Activated T-cell treated with anti-CD3 and anti-CD28 coated beads for 4 hours (primary cell): ENCODE measurements at regions not wholly inside any gene's neighbourhood (a gene's known extent, or its start where the extent isn't known, plus 50 kb on each side); places are given as distances from the start of the nearest gene placed in this dataset.
"Not testable (repeated sequence)": the region's sequence is repeated elsewhere in the genome, so short reads cannot be mapped to it uniquely, and the experiment has no call there.

Experiments used
- DNase-seq: peaks from one replicate; pipeline ENCODE4 v3.0.0-alpha.2; 2020

DNA sequence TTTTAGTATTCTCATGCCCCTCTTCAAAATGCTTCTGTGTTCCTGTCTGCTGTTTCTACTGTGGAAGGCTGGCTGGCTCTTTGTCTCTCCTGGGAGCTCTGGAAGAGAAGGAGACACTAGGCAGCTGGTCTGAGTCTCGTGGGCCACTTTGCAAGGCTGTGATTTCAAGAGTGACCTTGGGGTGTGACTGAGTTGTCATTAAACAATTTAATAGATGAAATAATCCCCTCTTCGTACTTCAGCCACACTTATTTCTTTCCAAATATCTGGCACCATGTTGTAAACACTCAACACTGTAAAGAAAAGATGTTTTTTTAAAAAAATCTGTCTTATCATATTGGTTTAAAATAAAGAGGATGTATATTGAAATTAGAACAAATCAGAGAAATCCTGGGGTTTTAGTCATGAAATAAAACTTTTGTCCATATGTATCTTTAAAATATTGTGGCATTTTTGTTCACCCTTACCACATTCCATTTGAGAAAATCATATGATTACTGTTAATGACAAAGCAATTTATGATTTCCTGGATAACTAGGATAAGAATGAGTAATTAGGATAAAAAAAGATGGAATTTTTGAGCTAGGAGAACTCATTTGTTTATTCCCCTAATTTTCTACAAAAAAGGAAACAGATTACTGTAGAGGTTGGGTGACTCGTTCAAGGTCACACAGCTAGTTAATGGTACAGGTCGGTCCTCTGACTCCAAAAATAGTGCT is 200.8 kb downstream of the MAT2B start:
- no peak for DNase-seq

DNA sequence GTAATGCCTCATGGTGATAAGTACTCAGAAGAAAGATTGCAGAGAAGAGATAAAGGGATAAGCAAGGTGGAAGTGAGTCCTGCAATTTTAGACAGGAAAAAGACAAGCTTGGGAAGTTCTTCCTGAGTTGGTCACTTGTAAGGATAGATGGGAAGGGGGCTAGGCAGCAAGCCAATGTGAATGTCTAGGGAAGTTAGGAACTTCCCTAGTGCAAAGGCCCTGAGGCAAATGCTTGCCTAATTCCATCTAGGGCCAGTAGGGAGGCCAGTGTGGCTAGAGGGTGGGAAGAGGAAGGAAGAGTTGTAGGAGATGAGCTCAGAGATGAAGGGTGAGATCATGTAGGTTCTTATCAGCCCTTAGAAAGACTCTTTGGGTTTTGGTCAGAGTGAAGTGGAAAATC is 206.6 kb downstream of the MAT2B start:
- no peak for DNase-seq

DNA sequence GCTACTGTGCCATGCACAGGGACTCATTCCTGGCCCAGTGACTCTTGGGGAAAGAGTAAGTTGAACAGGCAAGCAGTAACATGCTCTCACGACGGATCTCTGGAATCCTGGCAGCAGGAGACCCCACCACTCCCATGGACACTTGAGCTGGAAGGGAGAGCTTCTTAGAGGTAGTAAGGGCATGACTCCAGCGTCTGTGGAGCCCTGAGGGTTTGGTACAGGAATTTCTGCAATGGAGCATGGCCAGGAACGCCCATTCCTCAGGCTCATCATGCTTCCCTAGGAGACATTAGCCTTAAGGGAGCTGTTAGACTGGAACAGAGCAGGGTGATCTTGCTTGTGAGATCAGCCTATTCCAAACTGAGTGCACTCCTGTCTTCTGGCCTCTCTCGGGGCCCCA is 212.9 kb downstream of the MAT2B start:
- DNase-seq: no peak

DNA sequence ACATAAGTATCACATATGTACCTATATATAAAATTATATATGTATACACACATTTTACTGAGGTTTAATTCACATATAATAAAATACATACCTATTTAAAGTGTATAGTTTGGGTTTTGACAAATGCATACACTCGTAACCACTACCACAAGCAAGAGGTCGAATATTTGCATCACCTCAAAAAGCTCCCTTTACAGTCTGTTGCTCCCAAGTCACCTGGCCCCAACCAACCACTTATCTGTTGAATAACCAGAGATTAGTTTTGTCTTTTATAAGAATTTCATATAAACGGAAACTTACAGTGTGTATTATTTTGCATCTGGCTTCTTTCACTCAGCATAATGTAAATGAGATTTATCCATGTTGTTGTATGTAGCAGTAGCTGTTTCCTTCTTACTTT is 218.9 kb downstream of the MAT2B start:
- DNase-seq: no peak

DNA sequence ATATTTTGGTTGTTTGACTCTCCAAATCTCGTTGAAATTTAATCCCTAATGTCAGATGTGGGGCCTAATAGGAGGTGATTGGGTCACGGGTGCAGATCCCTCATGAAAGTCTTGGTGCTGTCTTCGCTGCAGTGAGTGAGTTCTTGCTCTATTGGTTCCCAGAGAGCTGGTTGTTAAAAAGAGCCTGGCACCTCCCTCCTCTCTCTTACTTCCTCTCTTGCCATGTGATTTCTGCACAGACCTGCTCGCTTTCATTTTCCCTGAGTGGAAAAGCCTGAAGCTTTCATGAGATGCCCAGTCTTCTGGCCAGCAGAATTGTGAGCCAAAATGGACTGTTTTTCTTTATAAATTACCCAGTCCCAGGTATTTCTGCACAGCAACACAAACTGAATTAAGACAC is 221.6 kb downstream of the MAT2B start:
- no peak for DNase-seq

DNA sequence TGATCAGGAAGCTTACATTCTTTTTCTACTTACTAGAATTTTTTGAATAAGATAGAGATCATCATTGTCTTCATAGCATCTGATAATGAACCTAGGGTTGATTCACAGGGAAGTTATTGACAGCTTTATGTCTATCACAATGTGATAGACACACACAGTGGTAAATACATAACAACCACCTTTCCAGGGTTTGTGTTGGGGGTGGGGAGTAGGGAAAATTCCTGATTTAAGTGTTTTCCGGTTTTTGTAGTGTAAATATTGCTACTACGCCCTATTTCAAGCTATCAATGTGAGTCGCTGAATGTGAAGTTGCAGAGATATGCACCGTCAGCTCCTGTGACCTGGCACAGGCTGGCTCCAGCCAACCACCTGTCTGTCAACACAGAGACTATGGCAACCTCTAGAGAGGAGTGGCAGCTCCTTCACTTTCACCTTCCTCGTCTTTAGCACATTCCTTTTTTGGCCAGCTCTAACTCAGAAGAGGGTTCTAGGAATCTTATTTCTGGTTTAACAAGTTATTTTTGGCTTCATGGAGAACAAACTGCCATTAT is 224.9 kb downstream of the MAT2B start:
- no peak for DNase-seq

DNA sequence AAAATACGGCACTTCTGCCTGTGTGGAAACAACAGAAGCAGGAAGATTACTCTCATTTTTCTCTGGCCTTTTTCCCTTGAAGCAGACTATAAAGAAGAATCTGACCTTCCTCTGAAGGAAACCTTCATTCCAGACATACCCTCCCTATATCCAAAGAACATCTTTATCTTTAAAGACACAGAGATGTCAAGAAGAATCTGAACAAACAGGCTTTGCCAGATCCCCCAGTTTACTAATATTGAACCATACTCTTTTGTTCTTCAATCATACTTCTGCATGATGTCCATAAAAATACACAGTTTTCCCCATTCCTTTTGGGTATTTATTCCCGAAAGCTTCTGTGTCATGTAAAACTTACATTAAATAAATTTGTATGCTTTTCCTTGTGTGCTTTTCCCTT is 225.8 kb downstream of the MAT2B start:
- DNase-seq: no peak

DNA sequence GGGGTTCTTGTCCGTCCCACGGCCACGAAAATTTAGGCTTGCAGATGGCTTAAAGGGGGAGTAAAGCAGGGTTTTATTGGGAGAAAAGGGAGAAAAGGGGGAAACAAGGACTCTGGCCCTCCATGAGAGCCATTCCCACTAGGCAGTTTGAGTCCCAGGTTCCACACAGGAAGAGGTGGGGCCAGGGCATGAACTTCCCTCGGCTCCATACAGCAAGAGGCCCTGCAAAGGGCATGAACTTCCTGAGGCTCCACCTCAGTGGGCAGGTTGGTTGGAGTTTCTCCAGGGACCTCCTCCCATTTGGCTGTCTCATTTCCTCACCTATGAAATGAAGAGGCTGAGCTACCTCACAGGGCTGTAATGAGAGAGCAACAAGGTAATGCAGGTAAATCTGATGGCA is 229.7 kb downstream of the MAT2B start:
- no peak for DNase-seq

DNA sequence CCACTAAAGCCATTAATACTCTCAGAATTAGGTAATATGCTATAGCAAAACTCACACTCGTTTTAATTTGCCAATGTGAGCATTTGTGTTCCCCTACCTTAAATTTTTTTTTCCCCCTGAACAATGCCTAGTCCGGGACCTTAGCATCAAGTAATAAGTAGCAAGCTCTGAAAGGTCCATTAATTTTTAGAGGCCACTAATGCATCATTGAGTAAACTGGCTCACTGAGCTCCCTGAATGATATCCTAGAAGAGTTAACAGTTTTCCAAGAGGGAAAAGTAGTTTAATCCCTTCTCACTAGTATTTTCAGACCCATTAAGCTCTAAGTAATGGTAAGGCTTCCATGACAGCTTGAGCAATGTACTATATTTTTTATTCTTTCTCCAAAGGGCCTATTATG is 242.2 kb downstream of the MAT2B start:
- DNase-seq: no peak

DNA sequence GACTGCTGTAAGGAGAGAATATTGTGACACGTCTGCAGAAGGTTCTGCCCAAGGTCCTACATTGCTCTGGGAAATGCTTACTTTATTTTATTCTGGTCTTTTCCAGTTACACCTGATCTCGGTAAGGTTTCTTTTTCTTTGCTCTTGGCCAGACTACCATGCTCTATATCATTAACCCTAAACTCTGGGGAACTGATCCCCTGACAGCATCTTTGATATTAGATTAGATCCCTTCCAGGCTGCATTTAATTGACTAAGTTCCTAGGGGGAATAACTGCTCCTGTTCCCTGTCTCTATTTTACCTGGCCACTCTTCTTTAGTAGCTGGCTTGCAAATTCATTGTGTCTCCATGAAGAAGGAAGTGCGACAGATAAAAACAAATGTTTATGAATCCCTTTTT is 243.5 kb downstream of the MAT2B start:
- no peak for DNase-seq

DNA sequence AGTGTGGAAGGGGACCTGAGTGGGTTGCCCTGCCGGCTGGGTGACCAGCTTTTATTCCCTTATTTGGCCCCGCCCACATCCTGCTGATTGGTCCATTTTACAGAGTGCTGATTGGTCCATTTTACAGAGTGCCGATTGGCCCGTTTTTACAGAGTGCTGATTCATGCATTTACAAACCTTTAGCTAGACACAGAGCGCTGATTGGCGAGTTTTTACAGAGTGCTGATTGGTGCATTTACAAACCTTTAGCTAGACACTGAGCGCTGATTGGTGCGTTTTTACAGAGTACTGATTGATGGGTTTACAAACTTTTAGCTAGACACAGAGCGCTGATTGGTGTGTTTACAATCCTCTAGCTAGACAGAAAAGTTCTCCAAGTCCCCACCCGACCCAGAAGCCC is 245.0 kb downstream of the MAT2B start:
- not testable (repeated sequence) for DNase-seq

DNA sequence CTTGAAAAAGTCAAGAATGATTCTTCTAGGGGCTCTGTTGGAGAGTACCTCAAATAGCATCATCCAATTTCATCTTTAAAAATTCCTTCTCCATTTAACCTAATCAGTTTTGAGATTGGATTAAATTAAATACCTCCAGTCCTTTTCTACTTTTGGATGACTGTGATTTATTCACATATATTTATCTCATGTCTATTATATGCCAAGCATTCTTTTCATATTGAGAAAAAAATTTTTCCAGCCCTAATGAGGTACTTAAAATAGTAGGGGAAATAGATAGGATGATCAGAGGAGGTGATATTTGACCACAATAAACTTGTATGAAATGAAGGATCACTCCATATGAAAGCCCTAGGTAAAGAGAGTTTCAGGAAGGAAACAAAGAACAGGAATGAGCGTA is 250.1 kb downstream of the MAT2B start:
- no peak for DNase-seq

DNA sequence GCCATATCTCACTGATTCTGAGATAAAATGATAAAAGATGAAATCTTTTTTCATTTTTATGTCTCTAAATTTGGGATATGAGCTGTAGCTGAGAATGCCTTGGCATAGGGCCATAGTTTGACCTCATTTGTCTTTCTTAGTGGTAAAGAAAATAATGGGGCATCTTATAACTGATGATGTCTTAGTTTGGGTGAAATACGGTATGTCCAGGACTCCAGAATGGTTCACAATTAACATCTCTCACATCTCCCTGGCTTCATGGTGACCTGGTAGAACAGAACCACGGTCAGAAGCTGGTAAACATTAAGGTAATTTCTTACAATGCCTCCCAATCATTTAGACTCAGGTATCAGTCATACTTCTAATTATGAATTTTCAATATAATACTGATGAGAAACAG is 250.8 kb downstream of the MAT2B start:
- no peak for DNase-seq

DNA sequence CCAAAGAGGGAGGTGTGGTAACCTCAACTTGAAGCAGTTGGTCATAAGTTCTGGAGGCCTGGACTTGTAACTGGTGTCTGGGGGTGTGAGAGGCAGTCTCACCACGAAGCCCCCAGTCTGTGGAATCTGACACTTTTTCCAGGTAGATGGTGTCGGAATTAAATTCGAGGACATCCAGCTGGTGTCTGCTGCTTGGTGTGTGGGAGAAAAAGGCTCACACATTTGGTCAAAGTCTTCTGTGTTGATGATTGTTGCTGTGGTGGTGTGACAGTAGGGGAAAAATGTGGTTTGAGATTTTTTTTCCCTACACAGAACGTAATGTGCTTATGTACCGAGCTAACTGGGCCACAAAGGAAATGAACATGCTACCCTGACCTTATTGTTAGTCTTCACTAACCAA is 251.9 kb downstream of the MAT2B start:
- DNase-seq: no peak

DNA sequence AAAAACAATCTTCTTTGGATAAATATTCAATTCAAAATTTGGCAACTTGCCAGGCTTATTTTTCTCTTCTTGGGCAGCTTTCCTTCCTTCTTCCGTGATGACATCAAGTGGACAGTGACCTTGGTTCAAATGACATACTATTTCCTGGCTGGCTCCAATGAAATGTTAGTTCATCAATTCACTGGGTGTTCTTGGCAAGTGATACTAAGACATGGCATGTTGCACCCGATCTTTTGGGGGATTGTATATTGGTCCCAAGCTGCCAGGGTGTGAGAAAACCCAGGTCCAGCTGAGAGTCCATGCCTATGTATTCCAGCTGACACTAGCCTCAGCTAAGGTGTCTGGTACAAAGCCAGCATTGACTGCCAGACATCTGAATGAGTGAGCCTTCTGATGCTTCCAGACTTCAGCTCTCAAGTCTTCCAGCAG is 252.9 kb downstream of the MAT2B start:
- no peak for DNase-seq

DNA sequence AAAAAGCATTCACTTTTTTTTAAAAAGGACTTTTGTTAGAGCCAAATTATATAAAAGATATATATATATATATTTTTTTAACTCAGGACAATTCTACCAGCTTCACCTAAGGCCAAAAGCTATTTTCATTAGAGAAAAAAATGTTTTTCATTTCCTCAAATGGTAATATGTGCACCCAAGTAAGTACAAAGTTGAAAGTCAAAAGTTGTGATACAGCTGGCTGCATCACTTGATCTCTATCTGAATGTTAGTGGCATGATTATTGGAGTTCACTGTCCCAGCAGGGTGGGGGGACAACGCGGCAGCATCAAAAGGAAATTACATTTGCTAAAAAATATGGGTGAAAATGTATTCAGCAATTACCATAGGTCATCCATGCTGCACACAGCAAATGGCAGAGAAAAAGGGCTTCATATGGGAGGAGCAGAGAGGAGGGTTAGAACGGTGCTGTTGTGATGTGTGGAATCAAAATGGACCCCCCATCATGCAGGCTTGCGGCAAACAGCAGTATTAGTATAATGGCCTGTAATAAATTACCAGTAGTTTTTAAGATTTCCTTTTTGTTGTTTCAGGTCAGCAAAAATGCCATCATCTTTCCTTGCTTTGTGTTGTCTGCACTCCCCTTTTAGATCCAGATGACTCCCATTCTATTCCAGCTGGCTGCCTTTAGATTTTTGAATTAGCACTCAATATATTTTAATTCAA is 253.7 kb downstream of the MAT2B start:
- no peak for DNase-seq

DNA sequence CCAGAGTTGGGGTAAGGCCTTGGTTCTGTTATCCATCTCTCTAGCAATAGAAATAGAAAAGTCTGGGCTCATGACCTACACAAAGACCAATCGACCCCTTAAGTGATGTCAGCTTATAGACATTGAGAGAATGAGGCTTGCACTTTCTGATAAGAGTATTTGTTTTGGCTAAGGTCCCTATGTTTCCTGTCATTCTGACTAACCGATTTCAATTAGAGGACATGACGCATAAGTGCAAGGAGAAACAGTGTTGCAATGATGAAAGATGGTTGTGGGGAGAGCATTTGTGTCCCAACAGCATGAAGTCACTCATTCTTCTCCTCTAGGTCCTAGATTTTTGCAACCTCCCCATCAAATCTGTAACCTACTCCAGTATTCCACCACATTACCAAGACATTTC is 255.1 kb downstream of the MAT2B start:
- no peak for DNase-seq

DNA sequence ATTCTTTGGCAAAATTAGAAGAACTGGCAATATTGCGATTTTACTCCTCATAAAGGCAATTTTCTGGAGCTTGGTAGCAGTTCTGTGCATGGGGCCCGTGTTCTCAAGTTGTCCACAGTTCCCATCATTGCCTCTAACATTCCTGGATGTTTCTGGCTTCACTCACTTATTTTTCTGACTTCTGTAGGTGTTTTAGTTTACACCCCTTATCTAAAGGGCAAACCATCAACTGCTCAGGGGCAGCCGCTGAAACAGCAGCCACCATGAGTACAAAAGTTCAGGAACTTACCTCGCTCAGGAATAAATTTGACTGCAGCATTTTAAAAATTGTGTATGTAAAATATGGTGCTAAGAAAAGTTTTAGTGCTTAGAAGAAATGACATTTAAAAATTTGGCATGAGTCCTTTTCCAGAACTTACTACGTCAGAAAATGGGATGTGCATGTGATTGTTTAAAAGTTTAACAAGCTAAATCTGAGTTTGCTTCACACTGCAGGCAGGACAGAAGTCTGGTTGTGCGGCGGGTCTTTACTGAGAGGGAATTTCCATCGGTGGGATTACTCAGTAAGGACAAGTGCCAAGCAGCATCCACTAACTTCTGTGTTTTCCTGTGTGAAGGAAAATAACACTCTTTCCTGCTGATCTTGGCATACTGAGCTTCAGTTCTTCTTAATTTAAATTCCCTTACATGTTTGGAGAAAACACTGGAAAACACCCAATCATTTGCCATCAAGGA is 261.7 kb downstream of the MAT2B start:
- no peak for DNase-seq

DNA sequence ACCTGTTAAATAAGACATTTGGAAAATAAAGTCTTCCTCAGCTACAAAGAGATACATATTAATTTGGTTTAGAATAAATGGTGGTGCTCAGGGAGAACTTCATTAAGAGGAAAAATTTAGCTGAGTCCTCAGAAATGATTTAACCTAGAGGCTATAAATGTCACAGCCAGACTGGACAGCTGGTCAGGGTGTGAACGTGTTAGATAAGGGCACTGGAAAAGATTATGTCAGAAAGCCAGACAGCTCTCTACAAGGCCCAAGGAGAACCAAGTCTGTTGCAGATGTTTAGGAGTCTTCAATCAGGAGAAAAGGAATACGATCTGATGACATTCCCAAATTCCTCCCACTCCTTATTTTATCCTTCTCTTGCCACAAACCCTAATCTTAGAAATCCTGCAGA is 265.2 kb downstream of the MAT2B start:
- DNase-seq: no peak

DNA sequence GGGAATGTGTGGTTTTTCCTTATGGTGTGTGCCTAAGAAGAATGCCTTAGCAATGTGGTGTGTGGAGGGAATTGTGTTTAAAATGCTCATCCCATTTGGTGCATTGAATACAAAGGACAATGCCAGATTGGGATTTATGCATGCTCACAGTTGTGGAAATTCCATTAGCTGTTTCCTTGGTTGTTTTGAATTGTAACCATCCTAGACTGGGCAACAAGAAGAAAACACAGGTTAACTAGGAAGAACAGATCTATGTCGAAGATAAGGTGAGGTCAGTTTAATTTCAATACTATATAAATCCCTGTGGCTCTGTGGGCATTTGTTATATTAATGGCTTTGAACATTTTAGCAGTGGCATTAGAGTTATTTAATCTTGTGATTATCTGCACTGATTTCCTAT is 266.8 kb downstream of the MAT2B start:
- DNase-seq: no peak

DNA sequence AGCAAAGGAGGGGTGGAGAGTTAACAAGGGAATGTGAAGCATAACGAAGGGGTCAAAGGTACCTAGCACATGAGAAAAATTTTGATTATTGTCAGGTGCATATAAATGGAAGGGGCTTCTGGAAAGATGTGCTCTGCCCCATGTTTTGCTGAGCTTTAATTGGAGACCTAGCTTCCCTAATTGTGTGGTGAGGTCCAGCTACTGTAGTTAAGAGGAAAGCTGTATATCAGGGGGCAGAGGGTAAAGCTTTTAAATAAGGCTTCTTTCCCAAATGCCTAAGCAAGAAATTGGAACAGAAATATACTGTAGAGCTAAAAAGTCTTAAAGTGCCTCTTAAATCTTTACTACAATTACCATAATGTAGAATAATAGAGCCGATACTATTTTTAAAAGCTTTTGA is 267.2 kb downstream of the MAT2B start:
- no peak for DNase-seq

DNA sequence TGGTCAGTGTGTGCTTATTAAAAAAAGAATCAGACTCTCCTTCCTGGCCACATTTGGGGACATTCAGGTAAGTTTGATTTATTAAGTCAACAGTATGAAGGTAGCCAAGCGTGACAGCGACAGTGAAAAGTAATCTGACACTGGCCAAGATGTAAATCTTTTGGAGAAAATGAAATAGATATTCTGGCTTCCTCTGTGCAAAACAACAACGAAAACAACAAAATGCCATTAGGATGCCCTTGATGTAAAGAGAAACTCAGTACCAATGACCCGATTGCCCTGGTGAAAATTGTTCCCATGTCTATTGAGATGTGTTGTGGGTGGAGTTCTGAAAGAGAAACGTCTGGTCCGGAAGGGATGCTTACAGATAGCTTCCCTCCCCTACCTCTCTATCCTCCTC is 267.8 kb downstream of the MAT2B start:
- DNase-seq: no peak

DNA sequence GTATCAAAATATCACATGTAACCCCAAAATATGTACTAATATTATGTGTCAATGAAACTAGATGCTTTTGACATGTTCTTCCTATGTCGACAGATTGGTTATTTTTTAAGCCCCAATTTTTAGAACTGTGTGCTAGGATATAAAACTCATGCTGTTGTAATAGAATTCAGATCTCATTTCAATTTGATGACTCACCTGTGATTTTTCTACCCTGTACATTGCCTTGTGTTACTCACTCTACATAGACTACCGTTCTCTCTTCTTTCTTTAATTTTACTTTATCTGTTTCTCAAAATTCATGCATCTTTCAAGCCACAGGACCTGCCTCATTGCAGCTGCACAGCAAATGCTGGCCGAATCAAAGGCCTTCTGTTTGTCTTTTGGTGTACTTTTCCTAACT is 284.5 kb downstream of the MAT2B start:
- no peak for DNase-seq

DNA sequence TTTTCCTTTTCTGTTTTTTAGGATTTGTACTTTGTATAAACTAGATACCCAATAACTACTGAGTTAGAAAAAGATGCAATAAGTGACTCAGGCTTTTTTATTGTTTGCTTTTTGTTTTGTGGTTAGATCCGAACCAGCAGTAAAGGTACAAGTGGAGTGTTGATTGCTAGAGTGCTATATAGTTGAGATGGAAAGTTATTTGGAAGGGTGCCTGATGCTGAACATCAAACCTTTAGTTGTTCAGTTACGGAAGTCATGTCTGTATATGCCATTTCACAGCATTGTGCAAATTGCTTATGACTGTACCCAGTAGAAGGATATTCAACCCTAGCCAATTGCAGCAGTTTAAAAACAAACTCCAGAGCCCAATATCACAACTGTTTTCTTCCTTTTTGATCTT is 285.1 kb downstream of the MAT2B start:
- no peak for DNase-seq
